Upper lobe of right lung (tissue), 1 donor: ENCODE measurements at regions not wholly inside any gene's neighbourhood (a gene's known extent, or its start where the extent isn't known, plus 50 kb on each side); places are given as distances from the start of the nearest gene placed in this dataset.

Source experiments
- ATAC-seq: fragments of 200-7000 bp; cut with Tn5 transposase; one replicate; pipeline ENCODE4 v1.9.1; 2020; ENCODE audit warnings: mild to moderate bottlenecking, moderate library complexity
- DNase-seq: peaks from one replicate; pipeline ENCODE4 v3.0.0-alpha.2; 2020
- H3K27ac ChIP-seq: fragments of 200-600 bp; one replicate; pipeline ENCODE4 v1.8.0; 2022
- H3K27me3 ChIP-seq: fragments of 200-600 bp; one replicate; pipeline ENCODE4 v1.8.0; 2022; ENCODE audit warnings: mild to moderate bottlenecking
- H3K36me3 ChIP-seq: fragments of 200-600 bp; one replicate; pipeline ENCODE4 v1.8.0; 2022
- H3K4me1 ChIP-seq: fragments of 200-600 bp; one replicate; pipeline ENCODE4 v1.8.0; 2022
- H3K4me3 ChIP-seq: fragments of 200-600 bp; one replicate; pipeline ENCODE4 v1.8.0; 2022; ENCODE audit warnings: mild to moderate bottlenecking
- H3K9me3 ChIP-seq: fragments of 200-600 bp; one replicate; pipeline ENCODE4 v1.8.0; 2022
- intact Hi-C: fragments of 100-400 bp; cut with DNase I; formaldehyde crosslinking; loops from one replicate; pipeline ENCODE4 v1.11.0; 2022
- TF ChIP-seq, protein P1 (sequence below): fragments of 200-600 bp; IDR thresholded peaks from one replicate; pipeline ENCODE4 v1.8.0; 2022; ENCODE audit warnings: antibody characterized with exemption
- donor health status: DM: no; HTN: yes; CAD: no; lungs with severe emphysema.

DNA sequence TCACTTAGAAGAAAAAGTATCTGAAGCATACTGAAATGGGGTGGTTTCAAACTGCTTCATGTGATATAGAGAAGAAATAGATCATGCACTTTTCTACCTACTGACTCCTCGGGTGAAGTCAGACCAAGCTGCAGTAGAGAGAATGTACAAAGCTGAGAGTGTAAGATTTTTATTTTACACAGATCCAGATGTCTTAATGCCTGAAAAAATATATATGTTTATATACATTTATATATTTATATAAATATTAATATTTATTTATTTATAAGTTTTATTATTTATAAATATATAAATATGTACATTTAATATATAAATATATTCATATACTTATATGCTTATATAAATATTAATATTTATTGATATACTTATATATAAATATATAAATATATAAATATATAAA lies 171.9 kb upstream of the SPOCK3 start:
- Histone ChIP-seq H3K27me3 (no peaks in the 10 kb centered on the region), H3K9me3 (no peaks in the 10 kb centered on the region), H3K4me3 (no peak overlapping the region), H3K4me1 (no peaks in the 10 kb centered on the region), H3K27ac (no peak overlapping the region), H3K36me3 (no peaks in the 10 kb centered on the region)
- no peak for ATAC-seq
- TF ChIP-seq, protein P1, sequence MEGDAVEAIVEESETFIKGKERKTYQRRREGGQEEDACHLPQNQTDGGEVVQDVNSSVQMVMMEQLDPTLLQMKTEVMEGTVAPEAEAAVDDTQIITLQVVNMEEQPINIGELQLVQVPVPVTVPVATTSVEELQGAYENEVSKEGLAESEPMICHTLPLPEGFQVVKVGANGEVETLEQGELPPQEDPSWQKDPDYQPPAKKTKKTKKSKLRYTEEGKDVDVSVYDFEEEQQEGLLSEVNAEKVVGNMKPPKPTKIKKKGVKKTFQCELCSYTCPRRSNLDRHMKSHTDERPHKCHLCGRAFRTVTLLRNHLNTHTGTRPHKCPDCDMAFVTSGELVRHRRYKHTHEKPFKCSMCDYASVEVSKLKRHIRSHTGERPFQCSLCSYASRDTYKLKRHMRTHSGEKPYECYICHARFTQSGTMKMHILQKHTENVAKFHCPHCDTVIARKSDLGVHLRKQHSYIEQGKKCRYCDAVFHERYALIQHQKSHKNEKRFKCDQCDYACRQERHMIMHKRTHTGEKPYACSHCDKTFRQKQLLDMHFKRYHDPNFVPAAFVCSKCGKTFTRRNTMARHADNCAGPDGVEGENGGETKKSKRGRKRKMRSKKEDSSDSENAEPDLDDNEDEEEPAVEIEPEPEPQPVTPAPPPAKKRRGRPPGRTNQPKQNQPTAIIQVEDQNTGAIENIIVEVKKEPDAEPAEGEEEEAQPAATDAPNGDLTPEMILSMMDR, result no peak
- no peak for DNase-seq
- intact Hi-C loops, result no loop called here

DNA sequence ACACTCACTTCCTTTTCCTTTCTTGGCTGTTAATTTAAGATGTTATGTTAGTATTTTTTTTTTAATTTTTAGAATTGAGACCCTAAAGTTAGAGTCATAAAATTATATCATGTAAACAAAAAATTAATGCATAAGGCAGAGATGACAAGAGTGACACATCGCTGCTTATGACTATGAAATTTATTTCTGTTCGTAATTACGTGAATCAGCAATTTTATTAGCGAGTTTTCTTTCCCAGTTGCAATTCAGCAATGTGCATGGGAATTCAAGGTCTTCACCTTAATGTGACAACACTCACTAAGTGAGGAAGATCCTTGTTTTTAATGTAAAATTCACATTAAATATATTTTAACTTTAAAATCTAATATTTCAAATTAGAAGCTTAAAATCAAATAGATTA lies 181.2 kb upstream of the SPOCK3 start:
- H3K36me3 ChIP-seq, result no peaks in the 10 kb centered on the region
- H3K9me3 ChIP-seq, result no peaks in the 10 kb centered on the region
- TF ChIP-seq, protein P1, result no peak
- no peaks in the 10 kb centered on the region for H3K27me3 ChIP-seq
- intact Hi-C loops, result no loop called here
- H3K4me3 ChIP-seq, result no peak overlapping the region
- DNase-seq, result no peak
- ATAC-seq, result no peak
- no peak overlapping the region for H3K27ac ChIP-seq
- H3K4me1 ChIP-seq, result no peaks in the 10 kb centered on the region

DNA sequence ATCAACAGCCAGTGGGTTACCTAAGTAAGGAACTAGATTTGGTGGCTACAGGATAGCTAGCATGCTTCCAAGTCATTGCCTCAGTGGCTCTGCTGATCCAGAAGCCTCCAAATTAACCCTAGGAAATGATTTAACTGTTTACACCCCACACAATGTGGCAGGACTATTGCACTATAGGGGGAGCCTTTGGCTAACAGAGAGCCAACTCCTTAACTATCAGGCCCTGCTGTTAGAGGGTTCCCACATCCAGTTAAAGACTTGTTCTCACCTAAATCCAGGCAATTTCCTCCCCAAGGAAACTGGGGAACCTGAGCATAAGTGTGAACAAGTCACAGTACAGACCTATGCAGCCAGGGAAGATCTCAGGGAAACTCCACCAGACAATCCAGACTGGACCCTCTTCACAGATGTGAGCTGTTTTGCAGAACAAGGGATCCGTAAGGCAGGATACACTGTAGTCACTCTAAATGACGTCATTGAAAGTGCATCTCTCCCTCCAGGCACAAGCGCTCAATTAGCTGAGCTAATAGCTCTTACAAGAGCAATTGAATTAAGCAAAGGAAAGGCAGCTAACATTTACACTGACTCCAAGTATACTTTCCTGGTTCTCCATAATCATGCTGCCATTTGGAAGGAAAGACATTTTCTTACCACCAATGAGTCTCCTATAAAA lies 185.3 kb upstream of the SPOCK3 start:
- H3K4me1 ChIP-seq, result no peaks in the 10 kb centered on the region
- H3K4me3 ChIP-seq, result no peak overlapping the region
- DNase-seq, result no peak
- H3K9me3 ChIP-seq, result no peaks in the 10 kb centered on the region
- H3K36me3 ChIP-seq, result no peaks in the 10 kb centered on the region
- TF ChIP-seq, protein P1, result no peak
- intact Hi-C loops, result no loop called here
- H3K27me3 ChIP-seq, result no peaks in the 10 kb centered on the region
- H3K27ac ChIP-seq, result no peak overlapping the region
- ATAC-seq, result no peak

DNA sequence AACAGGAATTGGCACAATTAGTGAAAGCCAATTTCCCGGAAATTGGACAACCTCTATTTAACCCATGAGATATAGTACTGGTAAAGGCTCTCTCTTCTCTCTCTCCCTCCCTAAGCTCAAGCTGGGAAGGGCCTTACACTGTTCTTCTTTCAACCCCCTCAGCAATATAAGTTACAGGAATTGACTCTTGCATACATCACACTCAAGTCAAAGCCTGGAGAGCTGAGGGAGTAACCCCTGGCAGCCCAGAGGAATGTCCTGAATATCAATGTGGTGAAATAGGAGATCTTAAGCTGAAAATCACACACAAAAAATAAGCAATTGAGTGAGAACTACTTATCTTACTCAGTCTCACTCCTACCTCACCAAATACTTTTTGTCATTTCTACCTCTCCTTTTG lies 186.9 kb upstream of the SPOCK3 start:
- intact Hi-C loops, result no loop called here
- no peaks in the 10 kb centered on the region for H3K27me3 ChIP-seq
- no peaks in the 10 kb centered on the region for H3K4me1 ChIP-seq
- DNase-seq (no peak), ATAC-seq (no peak)
- H3K36me3 ChIP-seq, result no peaks in the 10 kb centered on the region
- TF ChIP-seq, protein P1, result no peak
- H3K4me3 ChIP-seq, result no peak overlapping the region
- no peak overlapping the region for H3K27ac ChIP-seq
- no peaks in the 10 kb centered on the region for H3K9me3 ChIP-seq

DNA sequence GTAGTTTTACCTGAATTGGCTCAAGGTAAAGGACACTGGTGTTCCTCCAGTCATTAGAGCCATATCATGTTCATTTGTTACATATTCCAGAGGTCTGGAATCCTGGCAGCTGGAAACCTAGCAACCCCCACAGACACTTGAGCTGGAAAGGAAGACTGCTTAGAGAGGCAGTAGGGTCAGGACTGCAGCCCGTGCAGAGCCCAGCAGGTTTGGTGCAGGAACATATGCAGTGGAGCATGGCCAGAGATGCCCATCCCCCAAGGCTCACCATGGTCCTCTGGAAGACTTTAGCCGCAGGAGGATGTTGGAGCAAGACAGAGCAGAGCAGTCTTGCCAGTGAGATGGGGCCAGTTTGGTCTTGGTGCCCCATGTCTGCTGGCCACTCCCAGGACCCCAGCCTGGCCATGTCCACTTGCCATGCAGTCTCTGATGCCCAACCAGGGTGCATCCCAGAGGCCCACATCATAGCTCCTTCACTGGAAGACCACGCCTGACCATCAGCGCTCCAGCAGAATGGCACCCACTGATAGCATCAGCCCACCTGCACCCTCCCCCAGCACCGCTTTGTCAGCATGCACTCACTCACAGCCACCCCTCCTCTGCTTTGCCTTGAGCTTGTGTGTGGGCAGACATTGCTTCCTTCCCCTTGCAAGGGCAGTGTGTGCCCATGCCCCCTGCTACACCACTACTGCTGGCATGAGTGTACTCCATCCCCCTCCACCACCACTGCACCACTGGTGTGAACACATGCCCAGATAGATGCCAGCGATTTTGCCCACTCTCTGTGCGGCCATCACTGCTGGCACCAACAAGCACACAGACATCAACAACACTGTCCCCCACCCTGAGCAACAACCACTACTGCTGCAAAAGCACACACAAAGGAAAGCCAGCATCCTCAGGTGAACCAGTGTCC lies 190.3 kb upstream of the SPOCK3 start:
- no peak for DNase-seq

More for the DNA sequence above, 190.3 kb upstream of the SPOCK3 start:
- TF ChIP-seq, protein P1, result no peak
- intact Hi-C loops, result no loop called here
- Histone ChIP-seq H3K27me3 (no peaks in the 10 kb centered on the region), H3K27ac (no peak overlapping the region), H3K9me3 (no peaks in the 10 kb centered on the region), H3K4me3 (no peak overlapping the region), H3K36me3 (no peaks in the 10 kb centered on the region), H3K4me1 (no peaks in the 10 kb centered on the region)
- ATAC-seq, result peak; percentile 22
